MM.1S (cell line): ENCODE measurements at regions not wholly inside any gene's neighbourhood (a gene's known extent, or its start where the extent isn't known, plus 50 kb on each side); places are given as distances from the start of the nearest gene placed in this dataset.

Experiments used
- DNase-seq: peaks from one replicate; pipeline ENCODE4 v3.0.0-alpha.2; 2015
- H2AFZ ChIP-seq: fragments of 300-600 bp; sonication (generic); 2 replicates; pipeline ENCODE4 v1.6.0; 2016; ENCODE audit warnings: antibody characterized with exemption, low read length
- H3F3A ChIP-seq: fragments of 300-600 bp; sonication (generic); 2 replicates; pipeline ENCODE4 v1.6.1; 2016; ENCODE audit warnings: mild to moderate bottlenecking, antibody characterized with exemption, low read length, moderate library complexity, mixed read lengths; ENCODE audit not compliant: insufficient read depth
- H3K27ac ChIP-seq: fragments of 300-600 bp; sonication (generic); 2 replicates; pipeline ENCODE4 v1.5.1; 2016; ENCODE audit warnings: mild to moderate bottlenecking, low read length
- H3K27me3 ChIP-seq: fragments of 300-600 bp; sonication (generic); replicated peaks from 2 replicates; pipeline ENCODE4 v1.6.0; 2016; ENCODE audit warnings: low read length; ENCODE audit not compliant: insufficient read depth
- H3K36me3 ChIP-seq: fragments of 300-600 bp; sonication (generic); replicated peaks from 2 replicates; pipeline ENCODE4 v1.6.1; 2016; ENCODE audit warnings: mild to moderate bottlenecking, low read length, mixed read lengths; ENCODE audit not compliant: insufficient read depth
- H3K4me1 ChIP-seq: fragments of 300-600 bp; sonication (generic); 2 replicates; pipeline ENCODE4 v1.6.1; 2016; ENCODE audit warnings: low read length, mixed read lengths
- H3K4me2 ChIP-seq: fragments of 300-600 bp; sonication (generic); 2 replicates; pipeline ENCODE4 v1.6.0; 2016; ENCODE audit warnings: low read depth, low read length
- H3K4me3 ChIP-seq: fragments of 300-600 bp; sonication (generic); 2 replicates; pipeline ENCODE4 v1.5.1; 2016; ENCODE audit warnings: low read length, mixed read lengths
- H3K79me2 ChIP-seq: fragments of 300-600 bp; sonication (generic); 2 replicates; pipeline ENCODE4 v1.6.1; 2016; ENCODE audit warnings: mixed run types, low read length, mixed read lengths
- H3K9ac ChIP-seq: fragments of 300-600 bp; sonication (generic); 2 replicates; pipeline ENCODE4 v1.6.1; 2016; ENCODE audit warnings: low read length, mixed read lengths
- H3K9me2 ChIP-seq: fragments of 300-600 bp; sonication (generic); replicated peaks from 2 replicates; pipeline ENCODE4 v1.6.1; 2016; ENCODE audit warnings: mild to moderate bottlenecking, low read length, mixed read lengths; ENCODE audit not compliant: insufficient read depth
- H3K9me3 ChIP-seq: fragments of 300-600 bp; sonication (generic); replicated peaks from 2 replicates; pipeline ENCODE4 v1.6.1; 2016; ENCODE audit warnings: mild to moderate bottlenecking, low read length, mixed read lengths; ENCODE audit not compliant: insufficient read depth
- H4K20me1 ChIP-seq: fragments of 300-600 bp; sonication (generic); 2 replicates; pipeline ENCODE4 v1.6.1; 2016; ENCODE audit warnings: mild to moderate bottlenecking, low read length, moderate library complexity, mixed read lengths; ENCODE audit not compliant: insufficient read depth
- CTCF ChIP-seq: fragments of 300-600 bp; sonication (generic); IDR thresholded peaks from 2 replicates; pipeline ENCODE4 v1.5.1; 2016; ENCODE audit warnings: antibody characterized with exemption, low read length, mixed read lengths
- EZH2 ChIP-seq: fragments of 300-600 bp; sonication (generic); optimal IDR thresholded peaks from 2 replicates; pipeline ENCODE3; 2017; ENCODE audit warnings: low read depth, mild to moderate bottlenecking, antibody characterized with exemption, low read length, mixed read lengths
- EZH2phosphoT487 ChIP-seq: fragments of 300-600 bp; sonication (generic); IDR thresholded peaks from 2 replicates; pipeline ENCODE4 v1.6.1; 2018; ENCODE audit warnings: antibody characterized with exemption, low read length

GRCh38 chr4:105074097-105074496 lies 72.6 kb upstream of the TET2 start:
- H3K4me3 ChIP-seq = no peak overlapping the region
- H4K20me1 ChIP-seq = no peaks in the 10 kb centered on the region
- no peaks in the 10 kb centered on the region for H3K79me2 ChIP-seq
- no peaks in the 10 kb centered on the region for H3F3A ChIP-seq
- no peaks in the 10 kb centered on the region for H3K9me2 ChIP-seq
- no peak overlapping the region for H3K4me2 ChIP-seq
- H3K27ac ChIP-seq = no peak overlapping the region
- H3K36me3 ChIP-seq = no peaks in the 10 kb centered on the region
- no peak overlapping the region for H3K9ac ChIP-seq
- H3K9me3 ChIP-seq = no peaks in the 10 kb centered on the region
- no peak for DNase-seq
- no peak overlapping the region for H2AFZ ChIP-seq
- TF ChIP-seq CTCF = no peak
- no peak for TF ChIP-seq EZH2
- no peak for TF ChIP-seq EZH2phosphoT487
- H3K4me1 ChIP-seq = peaks cover 5% of the 10 kb centered on the region; the same call in 1 of the 2 replicates
- no peaks in the 10 kb centered on the region for H3K27me3 ChIP-seq

GRCh38 chr4:105075045-105075444 lies 71.6 kb upstream of the TET2 start:
- H3K9me2 ChIP-seq = no peaks in the 10 kb centered on the region
- H4K20me1 ChIP-seq = no peaks in the 10 kb centered on the region
- H3K36me3 ChIP-seq = no peaks in the 10 kb centered on the region
- H3K4me3 ChIP-seq = no peak overlapping the region
- H3F3A ChIP-seq = no peaks in the 10 kb centered on the region
- H3K4me1 ChIP-seq = peaks cover 5% of the 10 kb centered on the region; the same call in 1 of the 2 replicates
- H3K4me2 ChIP-seq = no peak overlapping the region
- no peak for DNase-seq
- H3K79me2 ChIP-seq = no peaks in the 10 kb centered on the region
- H3K9ac ChIP-seq = no peak overlapping the region
- H3K27me3 ChIP-seq = no peaks in the 10 kb centered on the region
- no peaks in the 10 kb centered on the region for H3K9me3 ChIP-seq
- H2AFZ ChIP-seq = no peak overlapping the region
- no peak overlapping the region for H3K27ac ChIP-seq
- TF ChIP-seq CTCF = no peak
- TF ChIP-seq EZH2 = no peak
- TF ChIP-seq EZH2phosphoT487 = no peak

GRCh38 chr4:105088110-105088879 lies 58.4 kb upstream of the TET2 start:
- Histone ChIP-seq H3K27me3 (no peaks in the 10 kb centered on the region), H3K79me2 (no peaks in the 10 kb centered on the region), H2AFZ (no peak overlapping the region), H3K9me3 (no peaks in the 10 kb centered on the region), H3K4me1 (no peaks in the 10 kb centered on the region), H3F3A (no peaks in the 10 kb centered on the region), H4K20me1 (no peaks in the 10 kb centered on the region), H3K27ac (no peak overlapping the region), H3K4me3 (no peak overlapping the region), H3K9ac (no peak overlapping the region), H3K9me2 (no peaks in the 10 kb centered on the region), H3K4me2 (no peak overlapping the region), H3K36me3 (no peaks in the 10 kb centered on the region)
- TF ChIP-seq EZH2 (no peak), CTCF (no peak), EZH2phosphoT487 (no peak)
- no peak for DNase-seq
